ENCODE measurements at regions not wholly inside any gene's neighbourhood (a gene's known extent, or its start where the extent isn't known, plus 50 kb on each side); places are given as distances from the start of the nearest gene placed in this dataset.

- TF ChIP-seq POLR2A (IDR thresholded peaks at IDR 0.05; ENCODE audit: low read length) (no peak), GATA1 (IDR thresholded peaks at IDR 0.05; ENCODE audit: low read depth, low read length) (no peak)
Observed at GRCh38 chr20:4303136-4303535, 54.0 kb upstream of the ADRA1D start.

Data from erythroblast (primary cell).